GM12878 (cell line): ENCODE measurements at regions not wholly inside any gene's neighbourhood (a gene's known extent, or its start where the extent isn't known, plus 50 kb on each side); places are given as distances from the start of the nearest gene placed in this dataset.

Source experiments
- ATAC-seq: fragments of 200-7000 bp; cut with Tn5 transposase; 3 replicates; pipeline ENCODE4 v1.9.1; 2020; ENCODE audit warnings: mild to moderate bottlenecking, moderate library complexity
- BruUV-seq: library from RNA; stranded (reverse); fragments of 400-500 nt; replicated peaks from 2 replicates; lab custom pipeline; 2021; lab: Mats Ljungman, UMichigan
- CTCF ChIA-PET: fragments of 300-600 bp; sonication (Branson Sonifier 250); formaldehyde crosslinking; extraction: SDS; loops from one replicate; lab custom pipeline; 2021; ENCODE audit warnings: inconsistent platforms; lab: Yijun Ruan, JAX
- POLR2A ChIA-PET: fragments of 350-600 bp; formaldehyde crosslinking; extraction: SDS; loops from one replicate; lab custom pipeline; 2021; ENCODE audit warnings: inconsistent platforms; lab: Charles Lee
- RAD21 ChIA-PET: fragments of 300-600 bp; sonication (Branson Sonifier 250); formaldehyde crosslinking; loops from one replicate; lab custom pipeline; 2023; ENCODE audit warnings: antibody characterized with exemption; ENCODE audit not compliant: unreplicated experiment; lab: Charles Lee
- SMC1A ChIA-PET: fragments of 300-600 bp; sonication (Branson Sonifier 250); formaldehyde crosslinking; loops from one replicate; lab custom pipeline; 2023; ENCODE audit not compliant: unreplicated experiment, uncharacterized antibody; lab: Charles Lee
- DNase-seq: peaks from one replicate; pipeline ENCODE4 v3.0.0-alpha.2; 2011; ENCODE audit warnings: low read depth, low spot score
- FAIRE-seq: peaks from 3 replicates; lab custom pipeline; 2011; peaks lifted over from hg19 to GRCh38; lab: Jason Lieb, UNC
- H2AFZ ChIP-seq: 2 replicates; pipeline ENCODE4 v1.6.0; 2011; ENCODE audit warnings: low read depth, low read length, control low read depth; ENCODE audit not compliant: control insufficient read depth
- H3K27ac ChIP-seq: 2 replicates; pipeline ENCODE4 v1.5.1; 2011; ENCODE audit warnings: control low read depth; ENCODE audit not compliant: control insufficient read depth, insufficient read depth
- H3K27me3 ChIP-seq, 2 experiments: replicated peaks in 1 of 2; 2 replicates each; pipeline versions ENCODE4 v1.6.0 to v1.6.1; 2011; ENCODE audit warnings: low read length in 1 of 2; ENCODE audit not compliant: control insufficient read depth in 2 of 2, insufficient read depth in 2 of 2
- H3K36me3 ChIP-seq, 2 experiments: 2 replicates each; pipeline ENCODE4 v1.5.1; 2011; ENCODE audit warnings: low read length in 1 of 2; ENCODE audit not compliant: control insufficient read depth in 2 of 2, insufficient read depth in 2 of 2
- H3K4me1 ChIP-seq: 2 replicates; pipeline ENCODE4 v1.6.1; 2011; ENCODE audit warnings: mild to moderate bottlenecking, low read length, moderate library complexity, mixed read lengths; ENCODE audit not compliant: control insufficient read depth, insufficient read depth
- H3K4me2 ChIP-seq: 2 replicates; pipeline ENCODE4 v1.6.0; 2011; ENCODE audit warnings: control low read depth; ENCODE audit not compliant: control insufficient read depth, insufficient read depth
- H3K4me3 ChIP-seq: fragments of 200-600 bp; sonication (generic); 2 replicates; pipeline ENCODE4 v1.5.1; 2016
- H3K79me2 ChIP-seq: 2 replicates; pipeline ENCODE4 v1.6.0; 2011; ENCODE audit warnings: low read length; ENCODE audit not compliant: control insufficient read depth, insufficient read depth
- H3K9ac ChIP-seq: 2 replicates; pipeline ENCODE4 v1.8.0; 2011; ENCODE audit warnings: low read length, control low read depth, mixed read lengths; ENCODE audit not compliant: control insufficient read depth, insufficient read depth
- H3K9me3 ChIP-seq: replicated peaks from 3 replicates; pipeline ENCODE4 v1.5.1; 2011; ENCODE audit warnings: mild to moderate bottlenecking, low read length; ENCODE audit not compliant: control insufficient read depth, insufficient read depth
- H4K20me1 ChIP-seq: 2 replicates; pipeline ENCODE4 v1.6.0; 2011; ENCODE audit not compliant: control insufficient read depth, insufficient read depth
- ATF3 ChIP-seq: IDR thresholded peaks from 2 replicates; pipeline ENCODE4 v1.6.1; 2011; ENCODE audit warnings: low read depth, mild to moderate bottlenecking, low read length, moderate library complexity, borderline replicate concordance; ENCODE audit errors: extremely low read depth
- BCL11A ChIP-seq: IDR thresholded peaks from 2 replicates; pipeline ENCODE4 v1.6.1; 2011; ENCODE audit warnings: low read depth, low read length
- BHLHE40 ChIP-seq, 2 experiments: fragments of 450-650 bp in 1 of 2; IDR thresholded peaks; 2 replicates each; pipeline ENCODE4 v1.6.1; 2011 to 2017; ENCODE audit warnings: low read depth in 2 of 2, borderline replicate concordance in 1 of 2, improper control_type of control experiment in 1 of 2, low read length in 1 of 2, mild to moderate bottlenecking in 1 of 2
- CEBPB ChIP-seq, 2 experiments: fragments of 150-350 bp in 1 of 2; IDR thresholded peaks; 2 replicates each; pipeline ENCODE4 v1.6.1; 2012 to 2014; ENCODE audit warnings: low read depth in 2 of 2, low read length in 2 of 2, borderline replicate concordance in 1 of 2, inconsistent platforms in 1 of 2
- CHD4 ChIP-seq: fragments of 200-600 bp; sonication (generic); IDR thresholded peaks from 2 replicates; pipeline ENCODE4 v1.6.1; 2016; ENCODE audit warnings: mild to moderate bottlenecking
- CTCF ChIP-seq, 3 experiments: IDR thresholded peaks in 2 of 3; conservative IDR thresholded peaks in 1 of 3; 2 replicates each; pipeline ENCODE4 v1.5.1; 2011; ENCODE audit warnings: low read depth in 3 of 3, low read length in 3 of 3, mild to moderate bottlenecking in 3 of 3, control low read depth in 2 of 3, moderate library complexity in 2 of 3, inconsistent platforms in 1 of 3, mixed read lengths in 1 of 3; ENCODE audit not compliant: control insufficient read depth in 2 of 3, insufficient read depth in 1 of 3; ENCODE audit errors: extremely low read depth in 1 of 3
- FOXM1 ChIP-seq: IDR thresholded peaks from 2 replicates; pipeline ENCODE4 v1.6.1; 2012; ENCODE audit warnings: low read depth, mild to moderate bottlenecking, inconsistent platforms, low read length, moderate library complexity
- HSF1 ChIP-seq: fragments of 150-350 bp; IDR thresholded peaks from 2 replicates; pipeline ENCODE4 v1.6.1; 2014; ENCODE audit warnings: mild to moderate bottlenecking, low read depth, low read length
- IKZF1 ChIP-seq: fragments of 450-650 bp; conservative IDR thresholded peaks from 2 replicates; pipeline ENCODE4 v1.6.1; 2017; ENCODE audit warnings: antibody characterized with exemption, mild to moderate bottlenecking
- IKZF2 ChIP-seq, 2 experiments: fragments of 450-650 bp; IDR thresholded peaks; 2 replicates each; pipeline ENCODE4 v1.6.1; 2017; ENCODE audit warnings: mild to moderate bottlenecking in 2 of 2, moderate library complexity in 2 of 2
- LARP7 ChIP-seq: fragments of 450-650 bp; IDR thresholded peaks from 2 replicates; pipeline ENCODE4 v1.6.1; 2017; ENCODE audit warnings: mild to moderate bottlenecking
- MEF2B ChIP-seq: fragments of 450-650 bp; IDR thresholded peaks from 2 replicates; pipeline ENCODE4 v1.6.1; 2018; ENCODE audit warnings: mild to moderate bottlenecking, moderate library complexity; ENCODE audit not compliant: partially characterized antibody, poor library complexity, severe bottlenecking
- NFYA ChIP-seq: IDR thresholded peaks from 2 replicates; pipeline ENCODE4 v1.6.1; 2011; ENCODE audit warnings: low read depth, mild to moderate bottlenecking, low read length, improper control_type of control experiment, borderline replicate concordance
- SMAD5 ChIP-seq: IDR thresholded peaks from 2 replicates; pipeline ENCODE4 v1.6.1; 2016; ENCODE audit warnings: antibody characterized with exemption, low read depth
- TAF1 ChIP-seq: IDR thresholded peaks from 2 replicates; pipeline ENCODE4 v1.6.1; 2011; ENCODE audit warnings: mild to moderate bottlenecking, low read depth, low read length, borderline replicate concordance
- TARDBP ChIP-seq: IDR thresholded peaks from 2 replicates; pipeline ENCODE4 v1.6.1; 2016; ENCODE audit warnings: borderline replicate concordance
- ZNF207 ChIP-seq: fragments of 450-650 bp; IDR thresholded peaks from 2 replicates; pipeline ENCODE4 v1.6.1; 2014; ENCODE audit warnings: antibody characterized with exemption, mild to moderate bottlenecking, borderline replicate concordance
- ZNF24 ChIP-seq: fragments of 450-650 bp; IDR thresholded peaks from 2 replicates; pipeline ENCODE4 v1.6.1; 2017; ENCODE audit warnings: antibody characterized with exemption, mild to moderate bottlenecking
- ZNF687 ChIP-seq: fragments of 450-650 bp; IDR thresholded peaks from 2 replicates; pipeline ENCODE4 v1.6.1; 2017; ENCODE audit warnings: mild to moderate bottlenecking, moderate library complexity
- WGBS: methylation state at CpG from one replicate; pipeline ENCODE4 v1.1.6; 2016; ENCODE audit warnings: low lambda C conversion rate; ENCODE audit not compliant: insufficient replicate concordance, insufficient coverage; ENCODE audit errors: missing lambda C conversion rate; 5-methylcytosine and 5-hydroxymethylcytosine counted together
- in situ Hi-C: fragments of 300-500 bp; cut with MboI; formaldehyde crosslinking; loops from 9 replicates; pipeline ENCODE4 v1.14.3; 2018; ENCODE audit warnings: mixed read lengths
- intact Hi-C: fragments of 100-400 bp; cut with micrococcal nuclease; formaldehyde crosslinking; loops from one replicate; pipeline ENCODE4 v1.14.2; 2022; ENCODE audit not compliant: unreplicated experiment

- H3K79me2 ChIP-seq = no peaks in the 10 kb centered on the region
- H3K4me1 ChIP-seq = no peaks in the 10 kb centered on the region
- POLR2A ChIA-PET = no interaction called here
- BruUV-seq = no TSS peak
- CTCF ChIA-PET = no interaction called here
- no peak for TF ChIP-seq SMAD5
- no peak for TF ChIP-seq ZNF24
- TF ChIP-seq ATF3 = no peak
- no peak for TF ChIP-seq BHLHE40 (IDR thresholded peaks at IDR 0.05; ENCODE audit: borderline replicate concordance in 1 of 2, low read depth in 2 of 2, low read length in 1 of 2)
- no peak for TF ChIP-seq IKZF1
- TF ChIP-seq TAF1 = no peak
- TF ChIP-seq HSF1 = no peak
- TF ChIP-seq LARP7 = no peak
- no peak for TF ChIP-seq NFYA
- no peak for TF ChIP-seq ZNF687
- no peak for TF ChIP-seq CEBPB (IDR thresholded peaks at IDR 0.05; ENCODE audit: borderline replicate concordance in 1 of 2, low read depth in 2 of 2, low read length in 2 of 2)
- TF ChIP-seq IKZF2 (IDR thresholded peaks at IDR 0.05) = no peak
- no peak for TF ChIP-seq CTCF (IDR thresholded peaks at IDR 0.05 in 2 of 3, conservative IDR thresholded peaks at IDR 0.05 in 1 of 3; ENCODE audit: control insufficient read depth in 2 of 3, extremely low read depth in 1 of 3, insufficient read depth in 1 of 3, low read depth in 3 of 3, low read length in 3 of 3)
- no peak for TF ChIP-seq TARDBP
- TF ChIP-seq ZNF207 = no peak
- no peak for TF ChIP-seq BCL11A
- TF ChIP-seq CHD4 = no peak
- no peak for TF ChIP-seq FOXM1
- TF ChIP-seq MEF2B = no peak
- SMC1A ChIA-PET = no interaction called here
- no peak overlapping the region for H2AFZ ChIP-seq
- no peak for ATAC-seq
- H4K20me1 ChIP-seq = no peaks in the 10 kb centered on the region
- RAD21 ChIA-PET = no interaction called here
- H3K9ac ChIP-seq = no peak overlapping the region
- H3K36me3 ChIP-seq = no peaks in the 10 kb centered on the region
- H3K27ac ChIP-seq = no peak overlapping the region
- H3K27me3 ChIP-seq = no peaks in the 10 kb centered on the region; a peak in 1 of 4 replicates
- WGBS = 3% methylated on average over 2 of the region's 2 CpGs
- no peak overlapping the region for H3K4me2 ChIP-seq
- intact Hi-C loops = no loop called here
- H3K9me3 ChIP-seq = no peaks in the 10 kb centered on the region
- no peak for DNase-seq
- in situ Hi-C loops = no loop called here
- no peak for FAIRE-seq
- no peak overlapping the region for H3K4me3 ChIP-seq
Measured at GRCh38 chr15:85964471-85964870, 115.2 kb upstream of the AGBL1 start.
